GM18519 (cell line): ENCODE measurements at regions not wholly inside any gene's neighbourhood (a gene's known extent, or its start where the extent isn't known, plus 50 kb on each side); places are given as distances from the start of the nearest gene placed in this dataset.
"Not testable (repeated sequence)": the region's sequence is repeated elsewhere in the genome, so short reads cannot be mapped to it uniquely, and the experiment has no call there.

Experiments used
- ATAC-seq: cut with Tn5 transposase; IDR thresholded peaks from one replicate; pipeline ENCODE4 v1.9.1; 2021; ENCODE audit warnings: mild to moderate bottlenecking, moderate library complexity; ENCODE audit not compliant: unreplicated experiment, low FRiP score

- ATAC-seq: no peak
Observed at GRCh38 chr9:30235564-30235963, 2148.9 kb upstream of the ACO1 start.

GRCh38 chr9:30239878-30240277 is 2144.6 kb upstream of the ACO1 start:
- ATAC-seq: no peak

GRCh38 chr9:30243467-30243866 is 2141.0 kb upstream of the ACO1 start:
- no peak for ATAC-seq

- ATAC-seq: no peak
Observed at GRCh38 chr9:30244877-30245276, 2139.6 kb upstream of the ACO1 start.

- ATAC-seq: no peak
Observed at GRCh38 chr9:30250872-30251271, 2133.6 kb upstream of the ACO1 start.

- no peak for ATAC-seq
Observed at GRCh38 chr9:30258094-30258493, 2126.3 kb upstream of the ACO1 start.

- no peak for ATAC-seq
Observed at GRCh38 chr9:30280229-30280900, 2104.1 kb upstream of the ACO1 start.

GRCh38 chr9:30289435-30289834 is 2095.0 kb upstream of the ACO1 start:
- ATAC-seq: no peak

GRCh38 chr9:30292026-30292425 is 2092.4 kb upstream of the ACO1 start:
- not testable (repeated sequence) for ATAC-seq

GRCh38 chr9:30293231-30293630 is 2091.2 kb upstream of the ACO1 start:
- ATAC-seq: no peak

- ATAC-seq: no peak
Observed at GRCh38 chr9:30299126-30299780, 2085.2 kb upstream of the ACO1 start.

GRCh38 chr9:30301271-30301963 is 2083.0 kb upstream of the ACO1 start:
- ATAC-seq: no peak

GRCh38 chr9:30310711-30311110 is 2073.7 kb upstream of the ACO1 start:
- no peak for ATAC-seq

- no peak for ATAC-seq
Observed at GRCh38 chr9:30329431-30329830, 2055.0 kb upstream of the ACO1 start.

- ATAC-seq: no peak
Observed at GRCh38 chr9:30348904-30349303, 2035.5 kb upstream of the ACO1 start.

GRCh38 chr9:30349526-30350513 is 2034.6 kb upstream of the ACO1 start:
- no peak for ATAC-seq

- no peak for ATAC-seq
Observed at GRCh38 chr9:30356221-30356620, 2028.2 kb upstream of the ACO1 start.

GRCh38 chr9:30362373-30362772 is 2022.1 kb upstream of the ACO1 start:
- no peak for ATAC-seq

- not testable (repeated sequence) for ATAC-seq
Observed at GRCh38 chr9:30366140-30366539, 2018.3 kb upstream of the ACO1 start.

GRCh38 chr9:30382271-30382670 is 2002.2 kb upstream of the ACO1 start:
- no peak for ATAC-seq

- ATAC-seq: no peak
Observed at GRCh38 chr9:30410273-30410672, 1974.2 kb upstream of the ACO1 start.
